ENCODE measurements at regions not wholly inside any gene's neighbourhood (a gene's known extent, or its start where the extent isn't known, plus 50 kb on each side); places are given as distances from the start of the nearest gene placed in this dataset.
"Not testable (repeated sequence)": the region's sequence is repeated elsewhere in the genome, so short reads cannot be mapped to it uniquely, and the experiment has no call there.

- Histone ChIP-seq H3K36me3 (no peaks in the 10 kb centered on the region), H3K9me3 (ENCODE audit: severe bottlenecking) (no peaks in the 10 kb centered on the region), H3K27me3 (ENCODE audit: insufficient read depth, low read depth, severe bottlenecking) (no peaks in the 10 kb centered on the region), H3K27ac (no peak overlapping the region), H3K4me3 (ENCODE audit: low read depth, low read length) (no peak overlapping the region)
- DNase-seq, result no peak
- no peak for TF ChIP-seq CTCF (IDR thresholded peaks at IDR 0.05; ENCODE audit: low read depth, low read length)
These were observed 238.8 kb upstream of the SFSWAP start for GRCh38 chr12:131471946-131472732.

- no peak overlapping the region for H3K27ac ChIP-seq
These were observed 237.6 kb upstream of the SFSWAP start for GRCh38 chr12:131473261-131473660.

GRCh38 chr12:131473741-131474709 is 236.9 kb upstream of the SFSWAP start:
- DNase-seq, result no peak
- no peaks in the 10 kb centered on the region for H3K27me3 ChIP-seq (ENCODE audit: insufficient read depth, low read depth, severe bottlenecking)
- H3K4me3 ChIP-seq (ENCODE audit: low read depth, low read length), result no peak overlapping the region
- no peaks in the 10 kb centered on the region for H3K9me3 ChIP-seq (ENCODE audit: severe bottlenecking)
- no peak overlapping the region for H3K27ac ChIP-seq
- no peak for TF ChIP-seq CTCF (IDR thresholded peaks at IDR 0.05; ENCODE audit: low read depth, low read length)
- H3K36me3 ChIP-seq, result no peaks in the 10 kb centered on the region

More at GRCh38 chr12:131473261-131473660, 237.6 kb upstream of the SFSWAP start:
- no peak overlapping the region for H3K4me3 ChIP-seq (ENCODE audit: low read depth, low read length)
- no peaks in the 10 kb centered on the region for H3K9me3 ChIP-seq (ENCODE audit: severe bottlenecking)
- DNase-seq, result no peak
- no peaks in the 10 kb centered on the region for H3K36me3 ChIP-seq
- no peak for TF ChIP-seq CTCF (IDR thresholded peaks at IDR 0.05; ENCODE audit: low read depth, low read length)
- H3K27me3 ChIP-seq (ENCODE audit: insufficient read depth, low read depth, severe bottlenecking), result no peaks in the 10 kb centered on the region

GRCh38 chr12:131475012-131475411 is 235.9 kb upstream of the SFSWAP start:
- H3K4me3 ChIP-seq (ENCODE audit: low read depth, low read length); H3K36me3 ChIP-seq; H3K27me3 ChIP-seq (ENCODE audit: insufficient read depth, low read depth, severe bottlenecking); H3K27ac ChIP-seq; H3K9me3 ChIP-seq (ENCODE audit: severe bottlenecking); DNase-seq: not testable (repeated sequence)

- Histone ChIP-seq H3K27ac (no peak overlapping the region), H3K4me3 (ENCODE audit: low read depth, low read length) (no peak overlapping the region), H3K9me3 (ENCODE audit: severe bottlenecking) (no peaks in the 10 kb centered on the region), H3K27me3 (ENCODE audit: insufficient read depth, low read depth, severe bottlenecking) (no peaks in the 10 kb centered on the region), H3K36me3 (no peaks in the 10 kb centered on the region)
- DNase-seq, result no peak
- TF ChIP-seq CTCF (IDR thresholded peaks at IDR 0.05; ENCODE audit: low read depth, low read length), result no peak
These were observed 233.3 kb upstream of the SFSWAP start for GRCh38 chr12:131477613-131478012.

GRCh38 chr12:131478468-131478867 is 232.4 kb upstream of the SFSWAP start:
- no peaks in the 10 kb centered on the region for H3K27me3 ChIP-seq (ENCODE audit: insufficient read depth, low read depth, severe bottlenecking)
- TF ChIP-seq CTCF (IDR thresholded peaks at IDR 0.05; ENCODE audit: low read depth, low read length), result no peak
- no peak overlapping the region for H3K27ac ChIP-seq
- no peaks in the 10 kb centered on the region for H3K36me3 ChIP-seq
- no peaks in the 10 kb centered on the region for H3K9me3 ChIP-seq (ENCODE audit: severe bottlenecking)
- no peak overlapping the region for H3K4me3 ChIP-seq (ENCODE audit: low read depth, low read length)
- no peak for DNase-seq
